IPS DF 4.7 (cell line): ENCODE measurements at regions not wholly inside any gene's neighbourhood (a gene's known extent, or its start where the extent isn't known, plus 50 kb on each side); places are given as distances from the start of the nearest gene placed in this dataset.

Experiments used
- DNase-seq: peaks from one replicate; pipeline ENCODE4 v3.0.0-alpha.2; 2013; ENCODE audit warnings: low spot score; ENCODE audit errors: extremely low read depth

DNA sequence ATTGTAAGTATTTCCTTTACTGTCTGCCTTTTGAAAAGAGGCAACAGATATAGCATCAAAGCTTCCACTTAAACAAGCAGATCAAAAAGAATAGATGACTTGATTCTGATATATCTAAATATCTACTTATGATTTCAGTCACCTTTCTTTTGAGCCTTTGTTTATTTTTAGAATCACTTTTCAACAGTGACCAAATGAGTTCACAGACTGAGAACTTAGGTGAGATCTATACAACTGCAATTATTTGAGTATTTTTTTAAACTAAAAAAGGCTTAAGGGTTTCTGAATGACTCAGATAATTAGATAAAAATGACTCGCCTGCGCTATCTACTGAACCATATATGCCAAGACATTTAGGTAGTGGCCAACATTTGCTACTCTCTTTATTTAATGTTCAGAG is 166.7 kb upstream of the KCNIP4 start:
- DNase-seq: no peak

DNA sequence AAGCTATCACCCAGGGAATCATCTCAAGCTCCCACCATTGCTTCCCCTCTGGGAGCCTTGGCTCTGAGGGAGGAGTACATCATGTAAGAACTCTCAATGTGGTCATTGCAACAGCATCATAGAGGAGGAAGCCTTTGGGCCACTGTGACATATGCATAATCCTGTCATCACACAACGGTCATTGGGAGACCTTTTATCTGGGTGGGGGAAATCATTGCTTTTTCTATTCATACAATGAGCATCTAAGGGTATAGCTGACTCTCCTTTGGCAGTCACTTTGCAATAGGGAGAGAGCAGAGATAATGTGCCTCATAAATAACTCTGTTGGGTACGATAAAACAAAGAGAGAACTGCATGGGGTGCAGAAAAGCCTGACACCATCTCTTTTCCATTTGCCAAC is 155.2 kb upstream of the KCNIP4 start:
- no peak for DNase-seq

DNA sequence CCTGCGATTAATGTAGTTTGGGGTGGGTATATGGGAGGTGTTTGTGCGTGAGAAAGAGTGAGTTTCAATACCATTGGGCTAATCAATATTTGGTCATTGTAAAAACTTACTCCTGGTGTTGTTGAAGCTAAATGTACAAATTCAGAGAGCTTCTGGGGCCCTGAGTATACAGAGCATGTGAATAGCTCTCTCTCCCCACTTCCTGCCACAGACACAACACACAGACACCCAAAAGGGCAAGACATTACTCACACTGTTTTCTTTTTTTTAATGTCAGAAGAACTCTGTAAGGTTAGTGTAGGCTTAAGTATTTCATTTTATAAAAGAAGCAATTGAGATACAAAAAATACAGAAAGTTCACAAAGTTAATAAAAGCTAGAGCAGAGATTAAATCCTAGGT is 151.3 kb upstream of the KCNIP4 start:
- no peak for DNase-seq

DNA sequence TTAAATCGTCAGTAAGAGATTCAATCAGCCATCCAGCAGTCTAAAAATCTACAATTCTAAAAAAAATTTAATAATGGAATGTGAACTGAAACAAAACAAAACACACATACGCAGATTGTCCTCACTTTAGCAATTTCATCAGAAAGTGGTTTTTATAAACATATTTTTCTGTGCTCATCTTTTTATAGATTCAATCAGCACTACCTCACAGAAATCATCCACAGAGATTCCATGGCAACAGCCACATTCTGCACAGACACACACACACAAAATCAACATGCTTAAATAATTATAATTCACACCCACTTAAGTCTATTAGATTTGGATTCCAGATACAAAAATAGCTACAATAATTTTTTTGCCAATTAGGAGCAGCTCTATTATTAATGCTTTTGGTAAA is 149.0 kb upstream of the KCNIP4 start:
- DNase-seq: no peak

DNA sequence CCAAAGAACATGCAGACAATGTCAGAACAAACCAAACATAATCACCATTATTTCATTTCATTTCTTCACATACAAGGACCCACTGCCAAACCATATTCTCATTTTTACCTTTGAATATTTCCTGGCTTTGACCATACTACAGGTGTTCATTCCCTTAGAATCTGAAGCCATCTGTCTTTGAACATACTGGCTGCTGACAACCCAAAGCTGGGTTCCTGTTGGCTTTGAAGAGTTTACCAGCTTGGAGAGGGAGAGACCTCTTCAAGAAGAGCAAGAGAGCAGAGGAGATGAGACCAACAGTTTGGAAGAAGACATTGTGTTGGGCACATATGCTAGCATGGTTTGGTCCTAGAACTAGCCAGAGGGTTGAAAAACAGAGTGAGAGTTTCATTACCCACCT is 145.6 kb upstream of the KCNIP4 start:
- no peak for DNase-seq

DNA sequence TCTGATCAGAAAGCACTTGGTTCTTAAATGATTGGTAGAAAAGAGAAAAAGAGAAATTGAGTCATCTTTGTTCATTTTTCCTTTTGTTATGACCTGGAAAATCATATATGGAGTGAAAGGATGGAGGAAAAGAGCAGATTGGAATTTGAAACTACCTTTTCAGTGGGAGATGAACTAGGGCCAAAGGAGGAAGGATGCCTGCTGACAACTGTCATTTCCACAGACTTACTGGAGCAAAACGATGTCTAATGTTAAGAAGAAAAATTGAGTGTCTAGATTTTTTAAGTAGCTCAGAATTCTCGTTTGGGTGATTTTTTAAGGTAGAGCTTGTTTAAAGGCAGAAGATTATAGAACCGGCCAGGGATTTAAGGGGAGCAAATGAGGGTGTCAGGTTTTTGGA is 144.6 kb upstream of the KCNIP4 start:
- DNase-seq: no peak

DNA sequence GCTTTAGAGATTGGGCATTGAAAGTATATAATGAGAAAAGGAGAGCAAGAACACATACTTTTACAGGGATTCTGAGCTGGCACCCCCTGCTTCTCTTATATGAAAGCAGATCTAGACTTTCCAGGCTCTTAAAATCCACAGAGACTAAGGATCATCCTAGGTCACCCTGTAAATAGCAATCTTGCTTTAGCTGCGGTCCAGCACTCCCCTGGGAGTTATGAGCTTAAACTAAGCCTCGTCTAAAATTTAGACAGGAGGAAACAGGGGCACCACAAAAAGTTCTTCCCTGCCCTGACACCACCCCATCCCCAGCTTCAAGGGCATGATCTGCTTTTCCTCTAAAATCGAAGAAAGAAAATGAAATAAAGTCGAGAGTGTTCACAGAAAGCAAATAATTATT is 143.3 kb upstream of the KCNIP4 start:
- no peak for DNase-seq

DNA sequence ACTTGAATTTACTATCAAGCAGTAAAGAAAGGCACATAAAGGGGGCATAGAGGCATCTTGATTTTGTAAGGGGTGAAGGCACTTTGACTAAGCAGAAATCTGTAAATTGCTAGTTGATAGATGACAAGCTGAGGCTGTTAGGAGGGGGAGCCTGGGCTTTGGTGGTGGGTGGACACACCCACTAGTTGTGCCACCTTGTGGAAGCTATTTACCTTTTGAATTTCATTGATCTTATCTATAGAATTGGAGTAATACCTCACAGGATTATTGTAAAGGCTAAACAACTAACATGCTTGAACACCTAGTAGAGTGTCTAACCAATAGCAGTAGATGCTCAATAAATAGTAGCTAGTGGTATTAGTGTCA is 142.8 kb upstream of the KCNIP4 start:
- DNase-seq: no peak

DNA sequence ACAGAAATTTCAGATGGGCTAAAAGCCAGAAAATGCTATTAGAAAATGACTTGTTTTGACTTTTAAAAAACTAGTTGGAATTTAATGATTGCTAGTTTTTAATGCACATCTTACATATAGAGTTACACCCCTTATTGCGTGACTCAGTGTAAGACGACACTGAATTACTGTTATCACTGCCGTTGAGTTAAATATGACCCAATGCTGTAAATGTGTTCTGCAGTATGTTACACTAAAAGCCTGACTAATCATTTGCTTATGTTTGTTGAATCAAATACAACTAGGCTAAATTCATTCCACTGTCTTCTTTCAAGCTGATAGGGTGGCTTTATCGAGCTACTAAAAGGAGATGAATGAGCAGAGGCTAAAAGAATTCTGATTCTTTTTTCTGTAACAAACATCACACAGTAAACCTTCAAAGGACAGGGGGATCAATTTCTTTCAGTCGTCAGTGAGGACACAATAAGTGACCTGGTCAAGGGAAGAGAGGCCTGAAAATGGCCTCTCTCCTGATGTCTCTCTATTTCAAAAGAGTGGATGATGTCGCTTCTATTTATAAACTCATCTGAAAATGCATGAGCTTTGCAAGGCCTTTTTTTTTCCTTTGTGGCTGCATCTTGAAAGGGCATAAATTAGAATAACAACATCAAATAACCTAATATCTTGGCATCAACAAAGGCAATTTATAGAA is 142.2 kb upstream of the KCNIP4 start:
- no peak for DNase-seq

DNA sequence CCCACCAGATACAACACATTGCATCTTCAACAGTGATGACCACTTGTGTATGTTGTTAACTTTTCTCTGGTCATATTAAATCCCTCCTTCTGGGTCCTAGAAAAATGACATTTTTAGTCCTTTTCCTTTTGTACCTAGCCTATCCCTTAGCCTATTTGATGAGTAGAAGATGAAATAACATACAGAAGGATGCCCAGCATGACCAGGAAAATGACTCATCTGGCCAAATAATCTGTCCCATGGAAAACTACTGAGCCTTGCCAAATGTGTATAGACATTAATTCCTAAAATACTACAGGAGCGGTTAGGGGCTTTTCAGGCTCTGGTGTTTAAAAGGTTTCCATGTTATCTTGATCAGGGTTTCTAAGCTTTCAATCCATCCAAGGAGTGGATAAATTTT is 129.0 kb upstream of the KCNIP4 start:
- no peak for DNase-seq

DNA sequence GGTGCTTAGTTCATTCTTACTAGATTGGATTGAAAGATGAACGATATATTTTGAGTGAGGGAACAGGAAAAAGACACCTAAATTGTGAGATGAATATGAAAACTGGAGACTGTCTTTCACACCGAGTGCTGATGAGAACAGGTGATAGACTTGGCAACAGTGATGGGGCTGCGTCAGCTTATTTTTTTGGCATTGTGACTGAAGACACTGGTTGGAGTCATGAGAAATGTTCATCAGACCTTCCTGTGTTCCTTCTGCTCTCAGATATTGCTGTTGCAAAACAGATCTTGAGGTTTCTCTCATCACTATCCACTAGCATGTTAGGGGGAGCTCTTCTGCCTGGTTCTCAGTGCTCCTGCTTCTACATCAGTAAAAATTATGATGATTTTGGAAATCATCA is 124.2 kb upstream of the KCNIP4 start:
- DNase-seq: no peak

DNA sequence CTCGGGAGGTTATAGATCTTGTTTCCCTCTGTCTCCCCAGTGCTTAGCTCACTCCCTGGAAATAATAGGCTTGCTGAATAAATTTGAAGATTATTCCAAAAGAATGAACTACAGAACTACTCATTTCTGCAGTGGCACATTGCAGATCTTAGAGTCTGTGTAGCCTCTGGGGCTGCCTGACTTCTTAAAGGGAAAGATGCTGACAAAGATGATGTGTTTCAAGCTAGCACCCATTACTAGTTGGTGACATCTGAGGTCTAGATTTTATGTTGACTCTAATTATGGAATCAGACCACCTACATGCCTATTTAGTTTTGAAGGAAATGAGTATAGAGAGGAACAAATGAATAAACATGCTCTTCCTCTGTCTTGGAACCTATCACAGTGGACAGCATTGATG is 123.7 kb upstream of the KCNIP4 start:
- no peak for DNase-seq

DNA sequence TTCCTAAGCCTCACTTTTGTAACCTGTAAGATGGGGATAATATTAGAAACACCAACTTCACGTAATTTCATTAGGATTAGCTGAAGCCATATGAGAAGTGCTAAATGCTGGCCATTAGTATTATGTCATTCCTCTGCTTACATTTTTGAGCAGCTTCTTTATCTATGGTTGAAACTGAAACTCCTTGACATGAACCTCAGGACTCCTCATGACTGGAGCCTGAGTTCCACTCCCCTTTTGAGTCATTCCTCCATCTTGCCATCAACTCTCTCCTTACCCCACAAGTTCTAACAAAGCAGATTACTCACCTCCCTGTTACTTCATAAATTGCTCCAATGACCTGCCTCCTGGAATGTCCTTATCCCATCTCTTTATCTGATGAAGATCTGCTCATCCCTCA is 123.2 kb upstream of the KCNIP4 start:
- no peak for DNase-seq

DNA sequence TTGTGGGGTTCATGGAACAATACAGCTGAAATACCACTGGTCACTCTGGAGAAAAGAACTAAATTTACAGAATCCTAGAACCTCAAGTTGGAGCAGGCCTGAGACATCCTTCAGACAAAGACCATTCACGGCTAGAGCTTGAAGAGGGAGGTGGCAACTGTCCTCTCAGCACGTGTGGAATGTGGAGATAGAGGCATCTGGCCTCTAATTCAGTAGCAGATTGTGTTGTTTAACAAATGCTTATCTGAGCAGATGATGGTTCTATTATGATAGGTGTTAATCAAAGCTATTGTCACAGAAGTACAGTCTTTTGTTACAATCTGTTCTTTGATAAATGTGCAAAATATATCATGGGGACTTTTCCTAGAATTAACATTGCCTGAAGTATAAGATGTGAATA is 121.7 kb upstream of the KCNIP4 start:
- DNase-seq: no peak

DNA sequence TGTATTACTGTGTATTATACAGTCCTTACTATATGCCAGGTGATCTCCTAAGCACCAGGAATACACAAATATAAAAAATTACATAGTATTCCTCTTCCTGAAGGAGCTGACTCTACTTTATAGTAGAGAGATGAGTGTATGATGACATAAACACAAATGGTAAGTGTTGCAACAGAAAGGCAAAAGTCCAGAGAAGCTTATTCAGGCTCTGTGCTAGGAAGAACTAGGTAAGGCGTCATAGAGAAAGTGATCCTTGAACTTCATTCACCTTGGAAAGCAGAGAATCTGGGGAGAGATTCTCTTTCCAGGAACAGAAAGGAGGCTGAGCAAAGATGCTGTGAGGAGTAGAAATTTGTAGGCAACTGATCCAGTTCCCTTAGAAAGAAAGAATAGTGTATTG is 115.0 kb upstream of the KCNIP4 start:
- DNase-seq: no peak

DNA sequence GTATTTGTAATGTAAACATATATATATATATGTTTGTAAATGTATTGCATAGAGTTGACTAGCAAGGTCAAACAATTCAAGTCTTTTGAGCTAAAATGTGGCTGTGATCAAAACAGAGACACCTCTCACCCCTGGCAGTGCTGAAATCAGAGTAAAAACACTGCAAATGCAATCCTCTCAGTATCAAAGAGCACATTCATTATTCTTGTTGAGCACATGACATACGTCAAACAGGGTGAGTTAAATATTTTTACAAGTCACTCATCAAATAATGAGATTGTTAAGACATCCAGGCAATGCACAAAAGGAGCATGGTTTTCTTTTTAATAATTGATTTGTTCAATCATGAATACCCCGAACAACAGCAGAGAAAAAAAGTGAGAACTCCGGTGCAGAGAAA is 114.1 kb upstream of the KCNIP4 start:
- DNase-seq: no peak

DNA sequence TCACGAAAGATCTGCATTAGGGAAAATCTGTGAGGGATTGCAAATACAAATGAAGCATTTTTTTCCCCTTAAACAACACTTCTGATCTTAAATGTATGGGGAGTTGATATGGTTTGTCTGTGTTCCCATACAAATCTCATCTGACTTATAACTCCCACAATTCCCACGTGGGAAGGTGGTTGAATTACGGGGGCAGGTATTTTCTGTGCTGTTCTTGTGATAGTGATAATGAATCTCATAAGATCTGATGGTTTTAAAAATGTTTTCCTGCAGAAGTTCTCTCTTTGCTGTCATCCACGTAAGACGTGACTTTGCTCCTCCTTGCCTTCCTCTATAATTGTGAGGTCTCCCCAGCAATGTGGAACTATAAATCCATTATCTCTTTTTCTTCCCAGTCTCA is 107.4 kb upstream of the KCNIP4 start:
- DNase-seq: no peak

DNA sequence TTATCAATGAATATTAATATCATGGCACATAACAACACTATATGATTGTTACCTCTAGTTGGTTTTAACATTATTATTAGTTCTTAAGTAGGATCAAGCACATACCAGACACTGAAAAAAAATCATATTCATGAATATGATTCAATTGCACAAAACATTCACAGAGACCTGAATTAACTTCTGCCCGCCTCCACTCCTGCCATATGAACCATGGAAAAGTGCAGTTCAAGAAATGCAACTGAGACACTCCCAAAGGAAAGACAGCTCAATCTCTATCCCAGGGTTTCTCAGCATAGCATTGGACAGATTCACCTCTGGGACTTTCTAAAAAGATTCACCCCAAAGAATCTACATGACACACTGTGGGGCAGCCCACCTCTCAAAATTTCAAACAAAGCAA is 103.5 kb upstream of the KCNIP4 start:
- no peak for DNase-seq

DNA sequence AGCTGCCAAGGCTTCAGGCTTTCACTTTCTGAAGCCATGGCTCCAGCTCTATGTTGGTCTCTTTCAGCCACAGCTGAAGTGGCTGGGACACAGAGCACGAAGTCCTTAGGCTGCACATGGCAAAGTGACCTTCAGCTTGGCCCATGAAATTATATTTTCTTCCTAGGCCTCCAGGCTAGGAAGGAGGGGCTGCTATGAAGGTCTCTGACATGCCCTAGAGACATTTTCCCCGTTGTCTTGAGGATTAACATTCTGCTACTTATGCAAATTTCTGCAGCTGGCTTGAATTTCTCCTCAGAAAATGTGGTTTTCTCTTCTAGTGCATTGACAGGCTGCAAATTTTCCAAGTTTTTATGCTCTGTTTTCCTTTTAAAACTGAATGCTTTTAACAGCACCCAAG is 99.8 kb upstream of the KCNIP4 start:
- DNase-seq: no peak

DNA sequence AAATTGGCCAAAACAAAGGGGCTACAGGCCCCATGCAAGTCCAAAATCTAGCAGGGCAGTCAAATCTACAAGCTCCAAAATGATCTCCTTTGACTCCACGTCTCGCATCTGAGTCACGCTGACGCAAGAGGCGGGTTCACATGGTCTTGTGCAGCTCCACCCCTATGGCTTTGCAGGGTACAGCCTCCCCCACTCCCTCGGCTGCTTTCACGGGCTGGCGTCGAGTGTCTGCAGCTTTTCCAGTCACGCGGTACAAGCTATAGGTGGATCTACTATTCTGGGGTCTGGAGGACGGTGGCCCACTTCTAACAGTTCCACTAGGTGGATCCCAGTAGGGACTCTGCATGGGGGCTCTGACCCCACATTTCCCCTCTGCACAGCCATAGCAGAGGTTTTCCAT is 99.2 kb upstream of the KCNIP4 start:
- no peak for DNase-seq

DNA sequence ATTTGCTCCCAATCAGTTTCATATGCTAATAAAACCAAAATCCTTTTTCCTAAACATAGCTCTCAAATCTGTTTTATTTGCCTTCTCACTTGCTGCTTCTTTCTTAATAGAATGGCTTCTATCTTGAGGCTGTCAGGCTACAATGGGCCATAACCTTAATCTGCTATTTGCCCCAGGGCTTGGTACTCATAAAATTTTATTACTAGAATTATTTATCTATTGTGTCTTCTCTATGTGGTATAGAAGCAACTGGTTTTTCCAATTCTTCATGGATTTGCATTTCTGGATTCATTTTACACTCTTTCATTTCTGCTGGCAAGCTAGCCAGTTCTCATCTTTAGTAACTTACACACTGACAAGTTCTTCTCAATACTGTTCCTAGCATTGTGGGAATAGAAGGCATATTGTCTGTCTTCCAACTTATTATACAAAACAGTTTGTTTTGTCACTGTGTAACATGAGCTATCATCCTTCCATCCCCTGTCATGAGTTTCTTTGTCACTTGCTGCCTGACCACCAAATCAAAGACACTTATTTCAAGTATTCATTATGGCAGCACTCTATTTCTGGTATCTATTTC is 96.6 kb upstream of the KCNIP4 start:
- DNase-seq: no peak

DNA sequence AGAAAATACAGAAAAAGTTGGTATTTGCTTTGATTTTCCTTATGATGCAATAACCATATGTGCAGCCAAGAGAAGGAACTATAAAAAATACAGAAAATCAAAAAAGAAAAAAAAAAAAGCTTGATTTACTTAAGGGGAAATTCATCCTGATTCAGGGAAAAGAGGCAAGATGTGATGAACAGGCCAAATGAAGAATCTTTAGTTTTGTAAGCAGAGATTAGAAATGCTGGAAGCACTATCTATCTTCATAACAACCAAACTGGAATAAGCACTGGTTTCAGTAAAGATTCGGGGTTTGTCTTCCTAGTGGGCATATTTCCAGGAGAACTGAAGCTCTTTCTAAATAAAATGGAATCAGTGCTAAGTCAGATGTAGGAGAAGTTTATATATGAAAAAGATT is 82.9 kb upstream of the KCNIP4 start:
- no peak for DNase-seq

DNA sequence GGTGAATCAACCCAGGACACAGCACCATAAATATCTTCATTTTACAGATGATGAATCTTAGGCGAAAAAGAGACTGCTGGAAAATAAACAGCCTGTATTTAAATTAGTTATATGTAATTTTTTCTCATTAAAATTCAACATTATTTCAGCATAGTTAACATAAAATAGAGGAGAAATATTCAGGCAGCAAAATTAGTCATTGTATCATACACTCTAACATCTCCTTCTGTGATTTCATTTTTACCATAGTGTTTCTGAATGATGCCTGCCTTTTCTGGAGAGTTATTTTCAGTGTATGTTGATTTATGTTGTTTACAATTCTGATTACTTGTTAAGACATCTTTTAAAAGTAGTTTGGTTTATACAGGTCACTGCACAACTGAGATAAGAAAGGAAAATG is 82.3 kb upstream of the KCNIP4 start:
- no peak for DNase-seq

DNA sequence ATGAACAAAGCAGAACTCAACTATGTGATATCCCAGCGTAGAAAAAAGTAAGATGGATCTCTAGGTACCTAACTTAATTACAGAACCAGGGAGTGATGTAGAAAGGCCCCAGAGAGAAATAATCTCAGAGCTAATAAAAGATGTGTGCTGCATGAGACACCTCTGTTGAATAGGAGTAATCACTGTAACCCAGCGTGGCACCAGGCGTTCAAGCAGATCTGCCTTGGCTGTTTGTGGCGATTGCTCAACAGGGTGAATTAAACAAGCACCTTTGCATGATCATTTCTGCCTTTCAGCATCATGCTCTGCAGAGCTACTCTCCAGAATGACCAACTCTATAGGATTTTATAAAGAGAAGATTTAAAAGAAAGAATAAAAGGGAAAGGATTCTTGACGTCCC is 81.7 kb upstream of the KCNIP4 start:
- DNase-seq: no peak
